NCI-H2171 treated with DMSO at 0.1 percent for 48 hours (cell line): ENCODE measurements at regions not wholly inside any gene's neighbourhood (a gene's known extent, or its start where the extent isn't known, plus 50 kb on each side); places are given as distances from the start of the nearest gene placed in this dataset.
"Not testable (repeated sequence)": the region's sequence is repeated elsewhere in the genome, so short reads cannot be mapped to it uniquely, and the experiment has no call there.

Source experiments
- DNase-seq: peaks from one replicate; lab custom pipeline; 2025; lab: John Stamatoyannopoulos, UW

- DNase-seq = no peak
Measured at GRCh38 chr14:76264384-76264783, 111.6 kb upstream of the ESRRB start.

- DNase-seq = peak; percentile 42
Measured at GRCh38 chr14:76267322-76268046, 108.5 kb upstream of the ESRRB start.

GRCh38 chr14:76268047-76268431 lies 107.9 kb upstream of the ESRRB start:
- no peak for DNase-seq

- no peak for DNase-seq
Measured at GRCh38 chr14:76268700-76269099, 107.2 kb upstream of the ESRRB start.

GRCh38 chr14:76271041-76271755 lies 104.7 kb upstream of the ESRRB start:
- DNase-seq = no peak

- DNase-seq = no peak
Measured at GRCh38 chr14:76272349-76272748, 103.6 kb upstream of the ESRRB start.

GRCh38 chr14:76272774-76273173 lies 103.2 kb upstream of the ESRRB start:
- no peak for DNase-seq

- no peak for DNase-seq
Measured at GRCh38 chr14:76273346-76273745, 102.6 kb upstream of the ESRRB start.

- no peak for DNase-seq
Measured at GRCh38 chr14:76274324-76274723, 101.6 kb upstream of the ESRRB start.

GRCh38 chr14:76277586-76278130 lies 98.3 kb upstream of the ESRRB start:
- DNase-seq = no peak

- DNase-seq = no peak
Measured at GRCh38 chr14:76280221-76280620, 95.7 kb upstream of the ESRRB start.

- no peak for DNase-seq
Measured at GRCh38 chr14:76282581-76282980, 93.4 kb upstream of the ESRRB start.

GRCh38 chr14:76287063-76287462 lies 88.9 kb upstream of the ESRRB start:
- DNase-seq = no peak

GRCh38 chr14:76289276-76289675 lies 86.7 kb upstream of the ESRRB start:
- DNase-seq = no peak

- DNase-seq = no peak
Measured at GRCh38 chr14:76292561-76292960, 83.4 kb upstream of the ESRRB start.

- no peak for DNase-seq
Measured at GRCh38 chr14:76293221-76293620, 82.7 kb upstream of the ESRRB start.

GRCh38 chr14:76293923-76294322 lies 82.0 kb upstream of the ESRRB start:
- no peak for DNase-seq

- no peak for DNase-seq
Measured at GRCh38 chr14:76294876-76295275, 81.1 kb upstream of the ESRRB start.

GRCh38 chr14:76298896-76299295 lies 77.0 kb upstream of the ESRRB start:
- no peak for DNase-seq

- not testable (repeated sequence) for DNase-seq
Measured at GRCh38 chr14:76303188-76303587, 72.7 kb upstream of the ESRRB start.

- DNase-seq = no peak
Measured at GRCh38 chr14:76304536-76305267, 71.2 kb upstream of the ESRRB start.

- no peak for DNase-seq
Measured at GRCh38 chr14:76305268-76305826, 70.6 kb upstream of the ESRRB start.
